ENCODE measurements at regions not wholly inside any gene's neighbourhood (a gene's known extent, or its start where the extent isn't known, plus 50 kb on each side); places are given as distances from the start of the nearest gene placed in this dataset.

DNA sequence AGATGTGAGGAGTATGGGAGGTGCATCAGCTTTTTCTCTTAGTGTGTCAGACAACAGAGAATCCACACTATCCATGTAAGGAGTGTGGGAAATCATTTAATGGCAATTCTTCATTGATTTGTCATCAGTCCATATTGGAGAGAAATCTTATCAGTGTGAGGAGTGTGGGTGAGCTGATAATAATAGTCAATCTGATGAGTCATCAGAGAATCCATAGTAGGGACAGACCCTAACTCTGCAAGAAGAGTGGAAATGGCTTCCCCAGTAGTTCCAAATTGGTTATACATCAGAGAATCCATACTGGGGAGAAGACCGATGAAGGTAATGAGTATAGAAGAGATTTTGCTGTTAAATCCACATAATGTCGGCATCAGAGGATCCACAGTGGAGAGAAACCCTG lies 150.5 kb upstream of the THUMPD2 start (continued):
- TF ChIP-seq ZNF317 (CRISPR knock-in tag; IDR thresholded peaks at IDR 0.05; ENCODE audit: borderline replicate concordance, low read depth): no peak
- no peak for TF ChIP-seq GTF2I (CRISPR knock-in tag; conservative IDR thresholded peaks at IDR 0.05)
- no peak for TF ChIP-seq TCF7 (CRISPR knock-in tag; IDR thresholded peaks at IDR 0.05; ENCODE audit: low read depth)
- no peak for TF ChIP-seq IRF2 (CRISPR knock-in tag; IDR thresholded peaks at IDR 0.05; ENCODE audit: borderline replicate concordance, low read depth)
- no peak for TF ChIP-seq SOX15 (CRISPR knock-in tag; IDR thresholded peaks at IDR 0.05)
- TF ChIP-seq NR1H2 (CRISPR knock-in tag; IDR thresholded peaks at IDR 0.05): no peak
- TF ChIP-seq GABPB1 (CRISPR knock-in tag; IDR thresholded peaks at IDR 0.05): no peak
- no peak for TF ChIP-seq ZNF416 (CRISPR knock-in tag; IDR thresholded peaks at IDR 0.05)
- TF ChIP-seq, protein P1, sequence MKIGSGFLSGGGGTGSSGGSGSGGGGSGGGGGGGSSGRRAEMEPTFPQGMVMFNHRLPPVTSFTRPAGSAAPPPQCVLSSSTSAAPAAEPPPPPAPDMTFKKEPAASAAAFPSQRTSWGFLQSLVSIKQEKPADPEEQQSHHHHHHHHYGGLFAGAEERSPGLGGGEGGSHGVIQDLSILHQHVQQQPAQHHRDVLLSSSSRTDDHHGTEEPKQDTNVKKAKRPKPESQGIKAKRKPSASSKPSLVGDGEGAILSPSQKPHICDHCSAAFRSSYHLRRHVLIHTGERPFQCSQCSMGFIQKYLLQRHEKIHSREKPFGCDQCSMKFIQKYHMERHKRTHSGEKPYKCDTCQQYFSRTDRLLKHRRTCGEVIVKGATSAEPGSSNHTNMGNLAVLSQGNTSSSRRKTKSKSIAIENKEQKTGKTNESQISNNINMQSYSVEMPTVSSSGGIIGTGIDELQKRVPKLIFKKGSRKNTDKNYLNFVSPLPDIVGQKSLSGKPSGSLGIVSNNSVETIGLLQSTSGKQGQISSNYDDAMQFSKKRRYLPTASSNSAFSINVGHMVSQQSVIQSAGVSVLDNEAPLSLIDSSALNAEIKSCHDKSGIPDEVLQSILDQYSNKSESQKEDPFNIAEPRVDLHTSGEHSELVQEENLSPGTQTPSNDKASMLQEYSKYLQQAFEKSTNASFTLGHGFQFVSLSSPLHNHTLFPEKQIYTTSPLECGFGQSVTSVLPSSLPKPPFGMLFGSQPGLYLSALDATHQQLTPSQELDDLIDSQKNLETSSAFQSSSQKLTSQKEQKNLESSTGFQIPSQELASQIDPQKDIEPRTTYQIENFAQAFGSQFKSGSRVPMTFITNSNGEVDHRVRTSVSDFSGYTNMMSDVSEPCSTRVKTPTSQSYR (CRISPR knock-in tag; IDR thresholded peaks at IDR 0.05): no peak
- TF ChIP-seq NFATC4 (CRISPR knock-in tag; IDR thresholded peaks at IDR 0.05): no peak
- TF ChIP-seq, protein P2, sequence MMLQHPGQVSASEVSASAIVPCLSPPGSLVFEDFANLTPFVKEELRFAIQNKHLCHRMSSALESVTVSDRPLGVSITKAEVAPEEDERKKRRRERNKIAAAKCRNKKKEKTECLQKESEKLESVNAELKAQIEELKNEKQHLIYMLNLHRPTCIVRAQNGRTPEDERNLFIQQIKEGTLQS (CRISPR knock-in tag; conservative IDR thresholded peaks at IDR 0.05): no peak
- TF ChIP-seq NR2C2 (CRISPR knock-in tag; IDR thresholded peaks at IDR 0.05): no peak
- TF ChIP-seq, protein P3, sequence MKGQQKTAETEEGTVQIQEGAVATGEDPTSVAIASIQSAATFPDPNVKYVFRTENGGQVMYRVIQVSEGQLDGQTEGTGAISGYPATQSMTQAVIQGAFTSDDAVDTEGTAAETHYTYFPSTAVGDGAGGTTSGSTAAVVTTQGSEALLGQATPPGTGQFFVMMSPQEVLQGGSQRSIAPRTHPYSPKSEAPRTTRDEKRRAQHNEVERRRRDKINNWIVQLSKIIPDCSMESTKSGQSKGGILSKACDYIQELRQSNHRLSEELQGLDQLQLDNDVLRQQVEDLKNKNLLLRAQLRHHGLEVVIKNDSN (CRISPR knock-in tag; IDR thresholded peaks at IDR 0.05): no peak

DNA sequence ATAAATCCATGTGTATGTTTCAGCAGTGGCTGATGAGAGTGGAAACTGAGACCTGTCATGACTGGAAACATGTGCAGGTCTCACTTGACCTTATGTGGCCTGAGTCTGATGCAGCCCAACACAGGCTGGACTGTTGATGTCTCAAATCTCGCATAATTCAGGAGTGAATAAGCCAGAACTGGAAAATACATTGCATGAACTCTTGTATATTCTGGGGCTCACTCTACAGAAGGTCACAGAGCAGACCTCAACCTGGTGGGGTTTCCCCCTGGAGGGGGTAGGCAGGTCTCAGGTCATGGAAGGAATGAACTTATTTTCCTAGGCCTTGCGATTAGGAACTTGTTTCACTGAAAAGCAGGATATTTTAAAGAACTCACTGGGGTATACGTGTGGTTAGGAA lies 146.3 kb upstream of the THUMPD2 start:
- Mint-ChIP-seq H3K4me3 (no peak overlapping the region), H3K36me3 (no peaks in the 10 kb centered on the region), H3K4me1 (peaks cover 33% of the 10 kb centered on the region), H3K27ac (no peak overlapping the region), H3K27me3 (ENCODE audit: low read depth) (no peaks in the 10 kb centered on the region), H3K9me3 (no peaks in the 10 kb centered on the region)
- ChIA-PET CTCF (no interaction called here), POLR2A (no interaction called here)
- no peak for ATAC-seq
- no peak for DNase-seq (ENCODE audit: low spot score)
- no peak for TF ChIP-seq ELF4 (CRISPR knock-in tag; IDR thresholded peaks at IDR 0.05; ENCODE audit: low read depth)
- no peak for TF ChIP-seq ZNF138 (CRISPR knock-in tag; conservative IDR thresholded peaks at IDR 0.05)
- TF ChIP-seq, protein P1 (CRISPR knock-in tag; IDR thresholded peaks at IDR 0.05): no peak
- TF ChIP-seq, protein P4, sequence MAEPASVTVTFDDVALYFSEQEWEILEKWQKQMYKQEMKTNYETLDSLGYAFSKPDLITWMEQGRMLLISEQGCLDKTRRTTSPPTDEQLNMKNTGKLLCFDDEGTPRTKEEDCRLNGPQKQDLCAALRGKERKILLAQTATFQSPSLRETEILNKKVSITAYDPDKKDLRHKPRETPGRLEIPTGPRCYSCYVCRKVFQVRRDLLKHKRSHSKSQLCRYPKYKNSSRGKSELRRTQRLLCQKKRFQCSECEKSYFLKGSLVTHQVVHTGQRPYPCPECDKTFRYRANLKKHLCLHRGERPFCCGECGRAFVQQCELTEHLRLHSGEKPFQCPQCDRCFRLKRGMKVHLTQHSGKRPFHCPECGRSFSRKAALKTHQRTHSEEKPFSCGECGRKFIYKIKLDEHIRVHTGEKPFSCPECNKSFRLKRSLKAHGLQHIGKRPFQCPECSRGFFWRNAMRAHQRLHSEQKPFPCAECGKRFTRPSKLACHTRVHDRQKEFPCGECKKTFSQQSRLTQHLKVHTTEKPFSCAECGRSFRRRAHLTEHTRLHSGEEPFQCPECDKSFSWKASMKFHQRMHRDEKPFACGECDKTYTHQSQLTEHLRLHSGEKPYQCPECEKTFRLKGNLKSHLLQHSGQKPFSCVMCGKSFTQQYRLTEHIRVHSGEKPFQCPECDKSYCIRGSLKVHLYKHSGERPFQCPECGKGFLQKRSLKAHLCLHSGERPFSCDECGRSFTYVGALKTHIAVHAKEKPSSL (CRISPR knock-in tag; conservative IDR thresholded peaks at IDR 0.05): no peak
- TF ChIP-seq ATF1 (CRISPR knock-in tag; IDR thresholded peaks at IDR 0.05): no peak
- no peak for TF ChIP-seq FOXJ3 (CRISPR knock-in tag; IDR thresholded peaks at IDR 0.05; ENCODE audit: borderline replicate concordance)
- TF ChIP-seq JAZF1 (CRISPR knock-in tag; IDR thresholded peaks at IDR 0.05): no peak
- TF ChIP-seq, protein P5, sequence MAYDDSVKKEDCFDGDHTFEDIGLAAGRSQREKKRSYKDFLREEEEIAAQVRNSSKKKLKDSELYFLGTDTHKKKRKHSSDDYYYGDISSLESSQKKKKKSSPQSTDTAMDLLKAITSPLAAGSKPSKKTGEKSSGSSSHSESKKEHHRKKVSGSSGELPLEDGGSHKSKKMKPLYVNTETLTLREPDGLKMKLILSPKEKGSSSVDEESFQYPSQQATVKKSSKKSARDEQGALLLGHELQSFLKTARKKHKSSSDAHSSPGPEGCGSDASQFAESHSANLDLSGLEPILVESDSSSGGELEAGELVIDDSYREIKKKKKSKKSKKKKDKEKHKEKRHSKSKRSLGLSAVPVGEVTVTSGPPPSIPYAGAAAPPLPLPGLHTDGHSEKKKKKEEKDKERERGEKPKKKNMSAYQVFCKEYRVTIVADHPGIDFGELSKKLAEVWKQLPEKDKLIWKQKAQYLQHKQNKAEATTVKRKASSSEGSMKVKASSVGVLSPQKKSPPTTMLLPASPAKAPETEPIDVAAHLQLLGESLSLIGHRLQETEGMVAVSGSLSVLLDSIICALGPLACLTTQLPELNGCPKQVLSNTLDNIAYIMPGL (CRISPR knock-in tag; IDR thresholded peaks at IDR 0.05): no peak
- no peak for TF ChIP-seq RELA (CRISPR knock-in tag; IDR thresholded peaks at IDR 0.05; ENCODE audit: borderline replicate concordance)
- no peak for TF ChIP-seq CREB1 (CRISPR knock-in tag; IDR thresholded peaks at IDR 0.05)
- TF ChIP-seq, protein P6, sequence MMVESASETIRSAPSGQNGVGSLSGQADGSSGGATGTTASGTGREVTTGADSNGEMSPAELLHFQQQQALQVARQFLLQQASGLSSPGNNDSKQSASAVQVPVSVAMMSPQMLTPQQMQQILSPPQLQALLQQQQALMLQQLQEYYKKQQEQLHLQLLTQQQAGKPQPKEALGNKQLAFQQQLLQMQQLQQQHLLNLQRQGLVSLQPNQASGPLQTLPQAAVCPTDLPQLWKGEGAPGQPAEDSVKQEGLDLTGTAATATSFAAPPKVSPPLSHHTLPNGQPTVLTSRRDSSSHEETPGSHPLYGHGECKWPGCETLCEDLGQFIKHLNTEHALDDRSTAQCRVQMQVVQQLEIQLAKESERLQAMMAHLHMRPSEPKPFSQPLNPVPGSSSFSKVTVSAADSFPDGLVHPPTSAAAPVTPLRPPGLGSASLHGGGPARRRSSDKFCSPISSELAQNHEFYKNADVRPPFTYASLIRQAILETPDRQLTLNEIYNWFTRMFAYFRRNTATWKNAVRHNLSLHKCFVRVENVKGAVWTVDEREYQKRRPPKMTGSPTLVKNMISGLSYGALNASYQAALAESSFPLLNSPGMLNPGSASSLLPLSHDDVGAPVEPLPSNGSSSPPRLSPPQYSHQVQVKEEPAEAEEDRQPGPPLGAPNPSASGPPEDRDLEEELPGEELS (CRISPR knock-in tag; IDR thresholded peaks at IDR 0.05): no peak

Data from WTC11 (cell line).